Esophagus muscularis mucosa (tissue), 4 donors: ENCODE measurements at regions not wholly inside any gene's neighbourhood (a gene's known extent, or its start where the extent isn't known, plus 50 kb on each side); places are given as distances from the start of the nearest gene placed in this dataset.
A peak's percentile ranks its signal among the peaks of the same experiment; 100 is the strongest.

ENCODE experiments used
- DNase-seq: peaks from one replicate; pipeline ENCODE4 v3.0.0-alpha.2; 2017; ENCODE audit errors: extremely low spot score
- H3K27ac ChIP-seq, 4 donors: fragments of 200-600 bp; sonication (generic); replicated peaks in 1 of 4; 1 replicate in 3 of 4; 2 replicates in 1 of 4; pipeline ENCODE4 v1.5.1; 2016 to 2019; ENCODE audit warnings: mild to moderate bottlenecking in 1 of 4
- H3K27me3 ChIP-seq, 4 donors: fragments of 200-600 bp; sonication (generic); one replicate each; pipeline versions ENCODE4 v1.5.1 to v1.6.0; 2016 to 2019
- H3K36me3 ChIP-seq, 4 donors: fragments of 200-600 bp; sonication (generic); one replicate each; pipeline ENCODE4 v1.5.1; 2016 to 2019
- H3K4me1 ChIP-seq, 4 donors: fragments of 200-600 bp; sonication (generic); one replicate each; pipeline ENCODE4 v1.5.1; 2016 to 2019
- H3K4me3 ChIP-seq, 4 donors: fragments of 200-600 bp; sonication (generic); 1 replicate in 2 of 4; 2 replicates in 2 of 4; pipeline ENCODE4 v1.5.1; 2016 to 2019; ENCODE audit warnings: mild to moderate bottlenecking in 4 of 4, moderate library complexity in 1 of 4
- H3K9me3 ChIP-seq, 4 donors: fragments of 200-600 bp; sonication (generic); 1 replicate in 3 of 4; 2 replicates in 1 of 4; pipeline ENCODE4 v1.5.1; 2016 to 2019
- EP300 ChIP-seq: sonication (generic); formaldehyde crosslinking; IDR thresholded peaks from one replicate; pipeline ENCODE4 v1.6.1; 2017; ENCODE audit warnings: antibody characterized with exemption
- POLR2A ChIP-seq: fragments of 450-650 bp; IDR thresholded peaks from one replicate; pipeline ENCODE4 v1.6.1; 2017; ENCODE audit warnings: antibody characterized with exemption, moderate library complexity, mild to moderate bottlenecking, low read depth
- POLR2AphosphoS5 ChIP-seq, 2 donors: sonication (generic); formaldehyde crosslinking; IDR thresholded peaks; one replicate each; pipeline ENCODE4 v1.6.1; 2017; ENCODE audit warnings: antibody characterized with exemption in 2 of 2
- WGBS: methylation state at CpG from one replicate; pipeline ENCODE4 v1.1.5; 2018; 5-methylcytosine and 5-hydroxymethylcytosine counted together
- intact Hi-C: fragments of 100-400 bp; cut with DNase I; formaldehyde crosslinking; loops from one replicate; pipeline ENCODE4 v1.15.1; 2023
- TF ChIP-seq, protein P1 (sequence below), 3 experiments: fragments of 200-600 bp in 2 of 3; fragments of 450-650 bp in 1 of 3; sonication (generic) in 2 of 3; IDR thresholded peaks; one replicate each; pipeline ENCODE4 v1.5.1; 2017 to 2019; ENCODE audit warnings: antibody characterized with exemption in 3 of 3, mild to moderate bottlenecking in 2 of 3, moderate library complexity in 1 of 3

DNA sequence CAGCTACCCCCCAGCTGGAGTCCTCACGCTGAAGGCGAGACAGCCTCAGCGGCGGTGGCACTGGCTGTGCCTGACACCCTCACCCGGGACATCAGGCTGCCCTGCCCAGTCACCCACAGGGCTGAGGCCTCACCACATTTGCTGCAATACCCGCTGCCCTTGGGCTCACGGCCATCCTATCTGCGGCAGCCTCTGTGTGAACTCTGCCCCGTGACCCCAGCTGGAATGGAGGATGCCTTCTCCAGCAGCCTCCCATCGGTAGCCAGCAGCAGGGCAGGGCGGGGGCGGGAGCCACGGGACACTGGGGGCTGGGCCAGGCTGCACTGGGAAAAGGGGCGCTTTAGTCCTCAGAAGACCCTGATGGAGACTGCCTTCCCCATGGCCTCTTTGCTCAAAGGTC lies 112.4 kb upstream of the ZBTB40 start:
- WGBS: 83% methylated on average over 1 of the region's 14 CpGs
- H3K4me3 ChIP-seq: no peak overlapping the region
- intact Hi-C loops: no loop called here

GRCh38 chr1:22340066-22340465 lies 111.6 kb upstream of the ZBTB40 start:
- TF ChIP-seq, protein P1, sequence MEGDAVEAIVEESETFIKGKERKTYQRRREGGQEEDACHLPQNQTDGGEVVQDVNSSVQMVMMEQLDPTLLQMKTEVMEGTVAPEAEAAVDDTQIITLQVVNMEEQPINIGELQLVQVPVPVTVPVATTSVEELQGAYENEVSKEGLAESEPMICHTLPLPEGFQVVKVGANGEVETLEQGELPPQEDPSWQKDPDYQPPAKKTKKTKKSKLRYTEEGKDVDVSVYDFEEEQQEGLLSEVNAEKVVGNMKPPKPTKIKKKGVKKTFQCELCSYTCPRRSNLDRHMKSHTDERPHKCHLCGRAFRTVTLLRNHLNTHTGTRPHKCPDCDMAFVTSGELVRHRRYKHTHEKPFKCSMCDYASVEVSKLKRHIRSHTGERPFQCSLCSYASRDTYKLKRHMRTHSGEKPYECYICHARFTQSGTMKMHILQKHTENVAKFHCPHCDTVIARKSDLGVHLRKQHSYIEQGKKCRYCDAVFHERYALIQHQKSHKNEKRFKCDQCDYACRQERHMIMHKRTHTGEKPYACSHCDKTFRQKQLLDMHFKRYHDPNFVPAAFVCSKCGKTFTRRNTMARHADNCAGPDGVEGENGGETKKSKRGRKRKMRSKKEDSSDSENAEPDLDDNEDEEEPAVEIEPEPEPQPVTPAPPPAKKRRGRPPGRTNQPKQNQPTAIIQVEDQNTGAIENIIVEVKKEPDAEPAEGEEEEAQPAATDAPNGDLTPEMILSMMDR (IDR thresholded peaks at IDR 0.05): no peak
- TF ChIP-seq POLR2AphosphoS5 (IDR thresholded peaks at IDR 0.05) (no peak), POLR2A (no peak), EP300 (no peak)
- no peak for DNase-seq
- H3K27ac ChIP-seq: no peak overlapping the region
- intact Hi-C loops: no loop called here
- H3K27me3 ChIP-seq: peaks cover 0 to 81% (median 7%) of the 10 kb centered on the region in 4 donors
- H3K9me3 ChIP-seq: no peaks in the 10 kb centered on the region
- H3K4me1 ChIP-seq: peaks cover 0 to 39% (median 34%) of the 10 kb centered on the region in 4 donors
- H3K4me3 ChIP-seq: no peak overlapping the region
- no peaks in the 10 kb centered on the region for H3K36me3 ChIP-seq
- 94% methylated on average over 3 of the region's 4 CpGs for WGBS

More for the DNA sequence above, 112.4 kb upstream of the ZBTB40 start:
- Histone ChIP-seq H3K9me3 (no peaks in the 10 kb centered on the region), H3K4me1 (peaks cover 0 to 36% (median 32%) of the 10 kb centered on the region in 4 donors), H3K36me3 (no peaks in the 10 kb centered on the region), H3K27me3 (peaks cover 0 to 73% (median 6%) of the 10 kb centered on the region in 4 donors), H3K27ac (no peak overlapping the region)
- TF ChIP-seq POLR2A: no peak
- no peak for TF ChIP-seq POLR2AphosphoS5 (IDR thresholded peaks at IDR 0.05)
- no peak for TF ChIP-seq EP300
- TF ChIP-seq, protein P1 (IDR thresholded peaks at IDR 0.05): no peak
- DNase-seq: no peak

DNA sequence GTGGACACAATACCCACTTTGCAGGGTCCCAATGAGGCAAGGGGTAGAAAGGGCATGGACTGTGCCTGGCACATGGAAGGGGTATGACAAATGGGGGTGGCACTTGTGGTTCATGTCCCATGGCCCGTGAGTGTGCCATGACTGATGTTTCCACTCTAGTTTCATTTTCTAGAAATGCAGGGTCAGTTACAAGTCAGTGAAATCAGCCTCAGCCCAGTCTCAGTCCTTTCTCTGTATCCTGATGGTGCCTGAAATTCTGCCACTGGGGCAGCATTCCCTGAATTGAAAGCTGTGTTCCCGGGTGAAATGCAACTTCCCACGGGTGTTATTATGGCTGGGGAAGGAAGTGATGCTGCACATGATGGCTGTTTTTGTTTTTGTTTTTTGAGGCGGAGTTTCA lies 110.8 kb upstream of the ZBTB40 start:
- peaks cover 0 to 39% (median 34%) of the 10 kb centered on the region in 4 donors for H3K4me1 ChIP-seq
- peaks cover 0 to 82% (median 8%) of the 10 kb centered on the region in 4 donors for H3K27me3 ChIP-seq
- H3K27ac ChIP-seq: no peak overlapping the region
- DNase-seq: no peak
- H3K36me3 ChIP-seq: no peaks in the 10 kb centered on the region
- intact Hi-C loops: no loop called here
- no peak for TF ChIP-seq POLR2AphosphoS5 (IDR thresholded peaks at IDR 0.05)
- TF ChIP-seq POLR2A: no peak
- no peak for TF ChIP-seq EP300
- TF ChIP-seq, protein P1 (IDR thresholded peaks at IDR 0.05): no peak
- WGBS: 48% methylated on average over 4 of the region's 4 CpGs
- H3K9me3 ChIP-seq: no peaks in the 10 kb centered on the region
- H3K4me3 ChIP-seq: no peak overlapping the region

DNA sequence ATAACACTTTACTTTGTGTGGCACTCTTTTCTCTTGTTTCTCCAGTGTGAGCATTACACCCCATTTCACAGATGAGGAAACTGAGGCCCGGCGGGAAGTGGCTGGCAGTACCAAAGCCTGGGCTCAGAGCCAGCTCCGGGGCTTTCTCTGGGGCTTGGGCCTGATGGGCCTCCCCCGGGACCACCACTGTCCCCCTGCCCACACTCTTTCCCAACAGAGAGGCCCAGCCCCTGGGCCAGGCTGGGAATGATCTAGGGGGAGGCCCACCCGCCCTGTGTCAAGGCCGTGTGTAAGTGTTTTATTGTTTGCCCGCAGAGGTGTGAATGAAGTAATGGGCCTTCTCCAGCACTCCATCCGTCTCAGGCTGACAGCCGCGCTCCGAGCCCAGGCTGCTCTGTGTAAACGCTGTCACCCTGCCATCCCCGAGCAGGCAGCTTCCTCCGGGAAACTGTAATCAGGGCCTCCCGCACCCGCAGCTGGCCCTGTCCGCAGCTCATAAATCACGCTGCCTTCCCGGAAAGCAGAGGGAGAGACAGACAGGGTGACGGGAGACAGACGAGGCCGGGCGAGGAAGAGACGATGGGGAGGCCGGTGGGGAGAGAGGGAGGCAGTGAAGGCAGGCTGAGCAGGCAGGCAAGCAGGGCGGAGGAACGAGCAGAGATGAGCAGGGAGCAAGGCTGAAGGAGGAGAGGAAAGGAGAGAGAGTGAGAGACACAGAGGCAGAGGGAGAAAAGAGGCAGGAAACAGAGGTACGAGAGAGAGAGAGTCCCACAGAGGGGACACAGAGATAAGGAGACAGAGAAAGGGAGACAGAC lies 109.7 kb upstream of the ZBTB40 start:
- DNase-seq: peak; percentile 93
- intact Hi-C loops: no loop called here
- peak overlapping the region in 1 of 4 donors; percentile 39 for H3K27ac ChIP-seq
- peak overlapping the region in 3 of 4 donors; percentile 12 to 26 (median 18) for H3K4me3 ChIP-seq
- H3K36me3 ChIP-seq: no peaks in the 10 kb centered on the region
- H3K4me1 ChIP-seq: peaks cover 0 to 39% (median 34%) of the 10 kb centered on the region in 4 donors
- 4% methylated on average over 24 of the region's 28 CpGs for WGBS
- peaks cover 0 to 92% (median 11%) of the 10 kb centered on the region in 4 donors for H3K27me3 ChIP-seq
- TF ChIP-seq POLR2A (no peak), EP300 (peak; percentile 75), POLR2AphosphoS5 (IDR thresholded peaks at IDR 0.05) (peak; percentile 34 to 62)
- TF ChIP-seq, protein P1 (IDR thresholded peaks at IDR 0.05): no peak
- no peaks in the 10 kb centered on the region for H3K9me3 ChIP-seq
